ENCODE measurements at regions not wholly inside any gene's neighbourhood (a gene's known extent, or its start where the extent isn't known, plus 50 kb on each side); places are given as distances from the start of the nearest gene placed in this dataset.
"Not testable (repeated sequence)": the region's sequence is repeated elsewhere in the genome, so short reads cannot be mapped to it uniquely, and the experiment has no call there.

DNA sequence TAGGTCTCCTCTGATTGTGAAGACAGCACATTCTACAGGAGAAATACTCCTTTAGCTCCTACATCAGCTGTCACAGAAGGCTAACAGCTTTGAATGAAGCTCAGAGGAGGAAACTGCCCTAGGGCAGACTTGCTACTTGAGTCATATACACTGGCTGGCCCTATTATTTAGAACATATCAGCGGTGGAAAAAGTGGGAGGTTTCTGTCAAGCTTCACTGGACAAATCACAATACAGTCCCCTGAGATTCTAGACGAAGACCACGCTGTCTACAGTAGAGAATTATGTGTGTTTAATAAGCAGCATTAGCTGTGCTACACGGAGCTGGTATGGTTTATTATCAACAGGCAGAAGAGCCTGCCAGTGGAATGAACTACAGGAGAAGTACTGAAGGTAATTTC is 230.9 kb upstream of the FSIP2 start:
- intact Hi-C loops (cut with DNase I; ENCODE audit: low total_unique reads): no loop called here
- H3K9me3 ChIP-seq: peaks cover 3 to 39% (median 23%) of the 10 kb centered on the region in 3 donors
- no peaks in the 10 kb centered on the region for H3K36me3 ChIP-seq
- DNase-seq: no peak
- H3K4me1 ChIP-seq: no peaks in the 10 kb centered on the region
- TF ChIP-seq, protein P1, sequence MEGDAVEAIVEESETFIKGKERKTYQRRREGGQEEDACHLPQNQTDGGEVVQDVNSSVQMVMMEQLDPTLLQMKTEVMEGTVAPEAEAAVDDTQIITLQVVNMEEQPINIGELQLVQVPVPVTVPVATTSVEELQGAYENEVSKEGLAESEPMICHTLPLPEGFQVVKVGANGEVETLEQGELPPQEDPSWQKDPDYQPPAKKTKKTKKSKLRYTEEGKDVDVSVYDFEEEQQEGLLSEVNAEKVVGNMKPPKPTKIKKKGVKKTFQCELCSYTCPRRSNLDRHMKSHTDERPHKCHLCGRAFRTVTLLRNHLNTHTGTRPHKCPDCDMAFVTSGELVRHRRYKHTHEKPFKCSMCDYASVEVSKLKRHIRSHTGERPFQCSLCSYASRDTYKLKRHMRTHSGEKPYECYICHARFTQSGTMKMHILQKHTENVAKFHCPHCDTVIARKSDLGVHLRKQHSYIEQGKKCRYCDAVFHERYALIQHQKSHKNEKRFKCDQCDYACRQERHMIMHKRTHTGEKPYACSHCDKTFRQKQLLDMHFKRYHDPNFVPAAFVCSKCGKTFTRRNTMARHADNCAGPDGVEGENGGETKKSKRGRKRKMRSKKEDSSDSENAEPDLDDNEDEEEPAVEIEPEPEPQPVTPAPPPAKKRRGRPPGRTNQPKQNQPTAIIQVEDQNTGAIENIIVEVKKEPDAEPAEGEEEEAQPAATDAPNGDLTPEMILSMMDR (IDR thresholded peaks at IDR 0.05): no peak
- no peaks in the 10 kb centered on the region for H3K27me3 ChIP-seq
- H3K27ac ChIP-seq: no peak overlapping the region
- H3K4me3 ChIP-seq: no peak overlapping the region

DNA sequence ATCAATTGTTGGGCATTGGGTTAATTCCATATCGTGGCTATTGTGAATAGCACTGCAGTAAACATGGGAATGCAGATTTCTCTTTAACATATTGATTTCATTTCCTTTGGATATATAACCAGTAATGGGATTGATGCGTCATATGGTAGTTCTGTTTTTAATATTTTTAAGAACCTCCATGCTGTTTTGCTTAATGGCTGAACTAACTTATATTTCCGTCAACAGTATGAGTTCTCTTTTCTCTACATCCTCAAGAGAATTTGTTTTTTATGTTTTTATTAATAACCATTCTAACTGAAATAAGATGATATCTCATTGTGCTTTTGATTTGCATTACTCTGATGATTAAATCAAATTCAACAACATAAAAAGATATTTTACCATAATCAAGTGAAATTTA is 228.5 kb upstream of the FSIP2 start:
- no peak overlapping the region for H3K27ac ChIP-seq
- no peaks in the 10 kb centered on the region for H3K36me3 ChIP-seq
- intact Hi-C loops (cut with DNase I; ENCODE audit: low total_unique reads): no loop called here
- H3K9me3 ChIP-seq: peaks cover 0 to 39% (median 23%) of the 10 kb centered on the region in 3 donors
- no peak overlapping the region for H3K4me3 ChIP-seq
- H3K27me3 ChIP-seq: no peaks in the 10 kb centered on the region
- no peaks in the 10 kb centered on the region for H3K4me1 ChIP-seq
- TF ChIP-seq, protein P1 (IDR thresholded peaks at IDR 0.05): no peak
- no peak for DNase-seq

- Histone ChIP-seq H3K4me3 (no peak overlapping the region), H3K27ac (no peak overlapping the region), H3K9me3 (peaks cover 0 to 34% (median 23%) of the 10 kb centered on the region in 3 donors), H3K4me1 (no peaks in the 10 kb centered on the region), H3K27me3 (no peaks in the 10 kb centered on the region), H3K36me3 (no peaks in the 10 kb centered on the region)
- intact Hi-C loops (cut with DNase I; ENCODE audit: low total_unique reads): no loop called here
- no peak for DNase-seq
- TF ChIP-seq, protein P1 (IDR thresholded peaks at IDR 0.05): no peak
These were observed 226.7 kb upstream of the FSIP2 start for GRCh38 chr2:185511925-185512324.

- Histone ChIP-seq H3K27ac (no peak overlapping the region), H3K4me3 (no peak overlapping the region), H3K27me3 (no peaks in the 10 kb centered on the region), H3K9me3 (peaks cover 0 to 10% (median 9%) of the 10 kb centered on the region in 3 donors), H3K4me1 (no peaks in the 10 kb centered on the region), H3K36me3 (no peaks in the 10 kb centered on the region)
- intact Hi-C loops (cut with DNase I; ENCODE audit: low total_unique reads): no loop called here
- TF ChIP-seq, protein P1 (IDR thresholded peaks at IDR 0.05): no peak
- DNase-seq: no peak
These were observed 216.1 kb upstream of the FSIP2 start for GRCh38 chr2:185522472-185522871.

- H3K4me1 ChIP-seq; H3K27ac ChIP-seq; intact Hi-C loops (cut with DNase I; ENCODE audit: low total_unique reads); H3K36me3 ChIP-seq; H3K4me3 ChIP-seq; H3K27me3 ChIP-seq; DNase-seq: not testable (repeated sequence)
- peaks cover 0 to 10% (median under 1%) of the 10 kb centered on the region in 3 donors for H3K9me3 ChIP-seq
These were observed 214.4 kb upstream of the FSIP2 start for GRCh38 chr2:185524242-185524641.

DNA sequence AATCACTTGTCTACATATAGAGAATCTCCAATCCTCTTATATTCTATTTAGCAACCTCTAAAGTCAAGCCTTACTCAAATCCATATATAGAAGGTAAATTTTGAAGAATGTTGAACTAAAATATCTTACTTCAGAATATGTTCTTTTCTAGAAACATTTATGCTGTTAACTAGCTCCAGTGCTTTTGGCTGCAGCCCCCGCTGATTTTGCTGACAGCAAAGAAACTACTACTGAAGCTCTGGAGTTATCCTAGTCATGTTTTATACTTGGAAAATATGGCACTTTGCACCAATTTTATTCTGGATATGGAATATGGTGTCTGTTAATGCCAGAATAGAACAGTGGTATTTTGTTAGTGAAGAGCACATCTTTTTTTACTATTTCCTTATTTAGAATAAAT is 212.4 kb upstream of the FSIP2 start:
- intact Hi-C loops (cut with DNase I; ENCODE audit: low total_unique reads): no loop called here
- DNase-seq: no peak
- Histone ChIP-seq H3K4me1 (no peaks in the 10 kb centered on the region), H3K36me3 (no peaks in the 10 kb centered on the region), H3K9me3 (peaks cover 0 to 10% (median 0%) of the 10 kb centered on the region in 3 donors), H3K27ac (no peak overlapping the region), H3K4me3 (no peak overlapping the region), H3K27me3 (no peaks in the 10 kb centered on the region)
- TF ChIP-seq, protein P1 (IDR thresholded peaks at IDR 0.05): no peak
